ENCODE measurements at regions not wholly inside any gene's neighbourhood (a gene's known extent, or its start where the extent isn't known, plus 50 kb on each side); places are given as distances from the start of the nearest gene placed in this dataset.

- Histone ChIP-seq H3K27ac (no peak overlapping the region), H3K4me3 (no peak overlapping the region), H3K27me3 (no peaks in the 10 kb centered on the region), H3K36me3 (no peaks in the 10 kb centered on the region), H3K9me3 (no peaks in the 10 kb centered on the region), H3K4me1 (peaks cover 0 to 2% (median 2%) of the 10 kb centered on the region in 4 donors)
- in situ Hi-C loops (cut with MboI; ENCODE audit: low pct_ligation_motif_present in 1 of 4, low pct_unique_long_range_greater_than_20kb in 1 of 4, low sequenced_read_pairs in 3 of 4), result no loop called here
- 80 to 90% methylated on average over 3 to 20 of the region's 20 CpGs for WGBS, 2 donors (ENCODE audit: low coverage in 1 of 2)
- no peak for DNase-seq
- intact Hi-C loops (cut with DNase I; ENCODE audit: low total_unique reads), result no loop called here
- no peak for TF ChIP-seq CTCF (IDR thresholded peaks at IDR 0.05)
- no peak for TF ChIP-seq POLR2AphosphoS5 (IDR thresholded peaks at IDR 0.05)
- TF ChIP-seq EP300 (IDR thresholded peaks at IDR 0.05; ENCODE audit: low read depth), result no peak
- no peak for TF ChIP-seq POLR2A (IDR thresholded peaks at IDR 0.05)
Observed at GRCh38 chr11:134509381-134510232, 97.6 kb upstream of the B3GAT1 start.

- DNase-seq, result no peak
- WGBS, 2 donors (ENCODE audit: low coverage in 1 of 2), result 55 to 86% methylated on average over 1 to 17 of the region's 17 CpGs
Observed at GRCh38 chr11:134508219-134508990, 96.4 kb upstream of the B3GAT1 start.

GRCh38 chr11:134506046-134506445, 94.0 kb upstream of the B3GAT1 start:
- Histone ChIP-seq H3K27ac (no peak overlapping the region), H3K4me3 (no peak overlapping the region), H3K4me1 (no peaks in the 10 kb centered on the region), H3K36me3 (no peaks in the 10 kb centered on the region), H3K9me3 (no peaks in the 10 kb centered on the region), H3K27me3 (no peaks in the 10 kb centered on the region)
- DNase-seq, result no peak
- no peak for TF ChIP-seq POLR2A (IDR thresholded peaks at IDR 0.05)
- no peak for TF ChIP-seq EP300 (IDR thresholded peaks at IDR 0.05; ENCODE audit: low read depth)
- no peak for TF ChIP-seq POLR2AphosphoS5 (IDR thresholded peaks at IDR 0.05)
- no peak for TF ChIP-seq CTCF (IDR thresholded peaks at IDR 0.05)
- 83 to 90% methylated on average over 2 of the region's 2 CpGs for WGBS, 2 donors (ENCODE audit: low coverage in 1 of 2)
- intact Hi-C loops (cut with DNase I; ENCODE audit: low total_unique reads), result no loop called here
- in situ Hi-C loops (cut with MboI; ENCODE audit: low pct_ligation_motif_present in 1 of 4, low pct_unique_long_range_greater_than_20kb in 1 of 4, low sequenced_read_pairs in 3 of 4), result no loop called here

More at GRCh38 chr11:134508219-134508990, 96.4 kb upstream of the B3GAT1 start:
- in situ Hi-C loops (cut with MboI; ENCODE audit: low pct_ligation_motif_present in 1 of 4, low pct_unique_long_range_greater_than_20kb in 1 of 4, low sequenced_read_pairs in 3 of 4) (no loop called here), intact Hi-C loops (cut with DNase I; ENCODE audit: low total_unique reads) (no loop called here)
- Histone ChIP-seq H3K27ac (no peak overlapping the region), H3K27me3 (no peaks in the 10 kb centered on the region), H3K4me1 (no peaks in the 10 kb centered on the region), H3K9me3 (no peaks in the 10 kb centered on the region), H3K4me3 (no peak overlapping the region), H3K36me3 (no peaks in the 10 kb centered on the region)
- TF ChIP-seq CTCF (IDR thresholded peaks at IDR 0.05) (no peak), POLR2A (IDR thresholded peaks at IDR 0.05) (no peak), EP300 (IDR thresholded peaks at IDR 0.05; ENCODE audit: low read depth) (no peak), POLR2AphosphoS5 (IDR thresholded peaks at IDR 0.05) (no peak)

- no peaks in the 10 kb centered on the region for H3K4me1 ChIP-seq
- H3K27ac ChIP-seq, result no peak overlapping the region
- in situ Hi-C loops (cut with MboI; ENCODE audit: low pct_ligation_motif_present in 1 of 4, low pct_unique_long_range_greater_than_20kb in 1 of 4, low sequenced_read_pairs in 3 of 4), result no loop called here
- H3K27me3 ChIP-seq, result no peaks in the 10 kb centered on the region
- intact Hi-C loops (cut with DNase I; ENCODE audit: low total_unique reads), result no loop called here
- 55 to 71% methylated on average over 3 of the region's 3 CpGs for WGBS, 2 donors (ENCODE audit: low coverage in 1 of 2)
- DNase-seq, result no peak
- no peak overlapping the region for H3K4me3 ChIP-seq
- no peak for TF ChIP-seq POLR2AphosphoS5 (IDR thresholded peaks at IDR 0.05)
- TF ChIP-seq EP300 (IDR thresholded peaks at IDR 0.05; ENCODE audit: low read depth), result no peak
- TF ChIP-seq POLR2A (IDR thresholded peaks at IDR 0.05), result no peak
- H3K36me3 ChIP-seq, result no peaks in the 10 kb centered on the region
- no peaks in the 10 kb centered on the region for H3K9me3 ChIP-seq
Observed at GRCh38 chr11:134505125-134505524, 93.1 kb upstream of the B3GAT1 start.
